GM12891 (cell line): ENCODE measurements at regions not wholly inside any gene's neighbourhood (a gene's known extent, or its start where the extent isn't known, plus 50 kb on each side); places are given as distances from the start of the nearest gene placed in this dataset.

Experiments used
- POLR2A ChIP-seq: IDR thresholded peaks from 2 replicates; pipeline ENCODE4 v1.6.1; 2011; ENCODE audit warnings: low read depth, low read length, control low read depth
- POLR2AphosphoS5 ChIP-seq: IDR thresholded peaks from 2 replicates; pipeline ENCODE4 v1.6.1; 2011; ENCODE audit warnings: low read depth, low read length, control low read depth
- TAF1 ChIP-seq: IDR thresholded peaks from 2 replicates; pipeline ENCODE4 v1.6.1; 2011; ENCODE audit warnings: low read depth, low read length, control low read depth

- no peak for TF ChIP-seq POLR2AphosphoS5
- TF ChIP-seq POLR2A, result no peak
- TF ChIP-seq TAF1, result no peak
These were observed 138.5 kb downstream of the NXPE2 start for GRCh38 chr11:114816791-114817190.
